ENCODE measurements at regions not wholly inside any gene's neighbourhood (a gene's known extent, or its start where the extent isn't known, plus 50 kb on each side); places are given as distances from the start of the nearest gene placed in this dataset.

- TF ChIP-seq PRRX2 (CRISPR knock-in tag; IDR thresholded peaks at IDR 0.05) (no peak), ELF4 (CRISPR knock-in tag; IDR thresholded peaks at IDR 0.05; ENCODE audit: low read depth) (0 out of 2 replicates have a peak, but pooled peaks have one; percentile 46), AR (CRISPR knock-in tag; IDR thresholded peaks at IDR 0.05) (no peak), CBFB (CRISPR knock-in tag; IDR thresholded peaks at IDR 0.05; ENCODE audit: low read depth) (no peak), TCF7 (CRISPR knock-in tag; IDR thresholded peaks at IDR 0.05; ENCODE audit: low read depth) (no peak), JAZF1 (CRISPR knock-in tag; IDR thresholded peaks at IDR 0.05) (no peak), ZNF396 (CRISPR knock-in tag; IDR thresholded peaks at IDR 0.05; ENCODE audit: borderline replicate concordance) (no peak), SMAD4 (CRISPR knock-in tag; IDR thresholded peaks at IDR 0.05) (no peak), NFYB (CRISPR knock-in tag; conservative IDR thresholded peaks at IDR 0.05; ENCODE audit: low read depth) (no peak), E2F4 (CRISPR knock-in tag; IDR thresholded peaks at IDR 0.05; ENCODE audit: borderline replicate concordance, low read depth) (no peak), EMX1 (CRISPR knock-in tag; IDR thresholded peaks at IDR 0.05) (no peak), GTF2I (CRISPR knock-in tag; conservative IDR thresholded peaks at IDR 0.05) (no peak), NFE2L1 (CRISPR knock-in tag; IDR thresholded peaks at IDR 0.05) (no peak), ZNF317 (CRISPR knock-in tag; IDR thresholded peaks at IDR 0.05; ENCODE audit: borderline replicate concordance, low read depth) (peak; percentile 62; the same call in 1 of the 2 replicates), GABPB1 (CRISPR knock-in tag; IDR thresholded peaks at IDR 0.05) (no peak), ZNF232 (CRISPR knock-in tag; IDR thresholded peaks at IDR 0.05) (peak; percentile 73; the same call in 1 of the 2 replicates), PRDM15 (CRISPR knock-in tag; IDR thresholded peaks at IDR 0.05) (no peak), ZBTB43 (CRISPR knock-in tag; IDR thresholded peaks at IDR 0.05) (no peak), MLX (CRISPR knock-in tag; IDR thresholded peaks at IDR 0.05) (no peak), STAT6 (CRISPR knock-in tag; conservative IDR thresholded peaks at IDR 0.05; ENCODE audit: low read depth) (no peak)
- TF ChIP-seq, protein P1, sequence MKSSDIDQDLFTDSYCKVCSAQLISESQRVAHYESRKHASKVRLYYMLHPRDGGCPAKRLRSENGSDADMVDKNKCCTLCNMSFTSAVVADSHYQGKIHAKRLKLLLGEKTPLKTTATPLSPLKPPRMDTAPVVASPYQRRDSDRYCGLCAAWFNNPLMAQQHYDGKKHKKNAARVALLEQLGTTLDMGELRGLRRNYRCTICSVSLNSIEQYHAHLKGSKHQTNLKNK (CRISPR knock-in tag; IDR thresholded peaks at IDR 0.05): no peak
- TF ChIP-seq, protein P2, sequence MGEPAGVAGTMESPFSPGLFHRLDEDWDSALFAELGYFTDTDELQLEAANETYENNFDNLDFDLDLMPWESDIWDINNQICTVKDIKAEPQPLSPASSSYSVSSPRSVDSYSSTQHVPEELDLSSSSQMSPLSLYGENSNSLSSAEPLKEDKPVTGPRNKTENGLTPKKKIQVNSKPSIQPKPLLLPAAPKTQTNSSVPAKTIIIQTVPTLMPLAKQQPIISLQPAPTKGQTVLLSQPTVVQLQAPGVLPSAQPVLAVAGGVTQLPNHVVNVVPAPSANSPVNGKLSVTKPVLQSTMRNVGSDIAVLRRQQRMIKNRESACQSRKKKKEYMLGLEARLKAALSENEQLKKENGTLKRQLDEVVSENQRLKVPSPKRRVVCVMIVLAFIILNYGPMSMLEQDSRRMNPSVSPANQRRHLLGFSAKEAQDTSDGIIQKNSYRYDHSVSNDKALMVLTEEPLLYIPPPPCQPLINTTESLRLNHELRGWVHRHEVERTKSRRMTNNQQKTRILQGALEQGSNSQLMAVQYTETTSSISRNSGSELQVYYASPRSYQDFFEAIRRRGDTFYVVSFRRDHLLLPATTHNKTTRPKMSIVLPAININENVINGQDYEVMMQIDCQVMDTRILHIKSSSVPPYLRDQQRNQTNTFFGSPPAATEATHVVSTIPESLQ (CRISPR knock-in tag; IDR thresholded peaks at IDR 0.05): no peak
Observed at GRCh38 chr6:28615955-28616747, 90.5 kb downstream of the GPX5 start (continued).

All from WTC11 (cell line).